GM23338 (cell line): ENCODE measurements at regions not wholly inside any gene's neighbourhood (a gene's known extent, or its start where the extent isn't known, plus 50 kb on each side); places are given as distances from the start of the nearest gene placed in this dataset.

ENCODE experiments used
- EZH2phosphoT487 ChIP-seq: fragments of 200-600 bp; sonication (generic); IDR thresholded peaks from one replicate; pipeline ENCODE4 v1.8.1; 2018; ENCODE audit warnings: antibody characterized with exemption; ENCODE audit not compliant: unreplicated experiment
- POLR2AphosphoS5 ChIP-seq: IDR thresholded peaks from 2 replicates; pipeline ENCODE4 v1.6.1; 2016; ENCODE audit warnings: antibody characterized with exemption, low read depth
- TF ChIP-seq, protein P1 (sequence below), 2 experiments: fragments of 200-600 bp in 1 of 2; sonication (generic) in 1 of 2; conservative IDR thresholded peaks; 2 replicates each; pipeline versions ENCODE4 v1.5.1 to v1.6.1; 2016 to 2017; ENCODE audit warnings: antibody characterized with exemption in 2 of 2, low read depth in 2 of 2, mild to moderate bottlenecking in 2 of 2, moderate library complexity in 1 of 2

DNA sequence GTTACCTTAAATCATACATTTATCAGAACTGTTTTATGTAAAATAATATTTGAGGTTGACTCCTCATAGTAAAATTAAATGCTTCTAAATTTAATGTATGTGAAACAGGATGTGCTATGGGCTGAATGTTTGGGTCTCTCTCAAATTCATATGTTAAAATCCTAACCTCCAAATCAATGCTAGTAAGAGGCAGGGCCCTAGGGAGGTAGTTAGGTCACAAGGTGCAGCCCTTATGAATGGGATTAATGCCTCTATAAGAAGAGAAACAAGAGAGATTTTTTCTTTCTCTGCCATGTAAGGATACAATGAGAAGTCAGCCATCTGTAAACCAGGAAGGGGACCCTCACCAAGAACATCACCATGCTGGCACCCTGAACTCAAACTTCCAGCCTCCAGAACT, 67.2 kb upstream of the ETAA1 start:
- TF ChIP-seq, protein P1, sequence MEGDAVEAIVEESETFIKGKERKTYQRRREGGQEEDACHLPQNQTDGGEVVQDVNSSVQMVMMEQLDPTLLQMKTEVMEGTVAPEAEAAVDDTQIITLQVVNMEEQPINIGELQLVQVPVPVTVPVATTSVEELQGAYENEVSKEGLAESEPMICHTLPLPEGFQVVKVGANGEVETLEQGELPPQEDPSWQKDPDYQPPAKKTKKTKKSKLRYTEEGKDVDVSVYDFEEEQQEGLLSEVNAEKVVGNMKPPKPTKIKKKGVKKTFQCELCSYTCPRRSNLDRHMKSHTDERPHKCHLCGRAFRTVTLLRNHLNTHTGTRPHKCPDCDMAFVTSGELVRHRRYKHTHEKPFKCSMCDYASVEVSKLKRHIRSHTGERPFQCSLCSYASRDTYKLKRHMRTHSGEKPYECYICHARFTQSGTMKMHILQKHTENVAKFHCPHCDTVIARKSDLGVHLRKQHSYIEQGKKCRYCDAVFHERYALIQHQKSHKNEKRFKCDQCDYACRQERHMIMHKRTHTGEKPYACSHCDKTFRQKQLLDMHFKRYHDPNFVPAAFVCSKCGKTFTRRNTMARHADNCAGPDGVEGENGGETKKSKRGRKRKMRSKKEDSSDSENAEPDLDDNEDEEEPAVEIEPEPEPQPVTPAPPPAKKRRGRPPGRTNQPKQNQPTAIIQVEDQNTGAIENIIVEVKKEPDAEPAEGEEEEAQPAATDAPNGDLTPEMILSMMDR (conservative IDR thresholded peaks at IDR 0.05; ENCODE audit: low read depth in 2 of 2): no peak
- TF ChIP-seq POLR2AphosphoS5 (peak; percentile 48; the same call in 1 of the 2 replicates), EZH2phosphoT487 (no peak)
